Ovary (tissue), 7 donors: ENCODE measurements at regions not wholly inside any gene's neighbourhood (a gene's known extent, or its start where the extent isn't known, plus 50 kb on each side); places are given as distances from the start of the nearest gene placed in this dataset.

Experiments used
- DNase-seq, 5 donors: peaks; one replicate each; pipeline ENCODE4 v3.0.0-alpha.2; 2019 to 2020
- H3K27ac ChIP-seq, 2 donors: fragments of 200-600 bp; one replicate each; pipeline versions ENCODE4 v1.5.1 to v1.8.0; 2019 to 2022
- H3K27me3 ChIP-seq: fragments of 200-600 bp; one replicate; pipeline ENCODE4 v1.8.0; 2022
- H3K36me3 ChIP-seq: fragments of 200-600 bp; sonication (generic); one replicate; pipeline ENCODE4 v1.5.1; 2019
- H3K4me1 ChIP-seq: one replicate; pipeline ENCODE4 v1.8.1; 2013; ENCODE audit warnings: mild to moderate bottlenecking, moderate library complexity; ENCODE audit not compliant: insufficient read depth
- H3K4me3 ChIP-seq: fragments of 200-600 bp; sonication (generic); one replicate; pipeline ENCODE4 v1.5.1; 2017
- H3K9me3 ChIP-seq, 2 donors: fragments of 200-600 bp in 1 of 2; sonication (generic) in 1 of 2; one replicate each; pipeline versions ENCODE4 v1.5.1 to v1.8.1; 2013 to 2019; ENCODE audit warnings: mild to moderate bottlenecking in 1 of 2, moderate library complexity in 1 of 2
- CTCF ChIP-seq, 3 donors: fragments of 450-650 bp in 2 of 3; fragments of 200-600 bp in 1 of 3; IDR thresholded peaks; one replicate each; pipeline versions ENCODE4 v1.5.1 to v1.8.0; 2016 to 2022; ENCODE audit warnings: antibody characterized with exemption in 3 of 3, mild to moderate bottlenecking in 1 of 3
- EP300 ChIP-seq: sonication (generic); formaldehyde crosslinking; IDR thresholded peaks from one replicate; pipeline ENCODE4 v1.6.1; 2017; ENCODE audit warnings: antibody characterized with exemption
- POLR2A ChIP-seq: fragments of 450-650 bp; IDR thresholded peaks from one replicate; pipeline ENCODE4 v1.6.1; 2017; ENCODE audit warnings: antibody characterized with exemption, mild to moderate bottlenecking, moderate library complexity
- WGBS, 3 donors: extraction: QIAGEN DNeasy Blood & Tissue Kit in 1 of 3; methylation state at CpG; one replicate each; pipeline versions ENCODE4 v1.1.5 to v1.1.7; 2013 to 2017; 5-methylcytosine and 5-hydroxymethylcytosine counted together
- intact Hi-C, 4 donors: fragments of 100-400 bp; cut with DNase I; formaldehyde crosslinking; loops; one replicate each; pipeline versions ENCODE4 v1.11.0 to v1.15.1; 2022 to 2023
- donor health status: DM: no; HTN: no; CAD: no; lungs with moderate emphysema.
- donor health status: DM: no; HTN: no; CAD: no.
- donor health status: Bipolar disorder and iron deficiency.
- donor health status: DM: no; HTN: no; CAD: no.
- donor health status: DM: yes; HTN: yes; CAD: no.

DNA sequence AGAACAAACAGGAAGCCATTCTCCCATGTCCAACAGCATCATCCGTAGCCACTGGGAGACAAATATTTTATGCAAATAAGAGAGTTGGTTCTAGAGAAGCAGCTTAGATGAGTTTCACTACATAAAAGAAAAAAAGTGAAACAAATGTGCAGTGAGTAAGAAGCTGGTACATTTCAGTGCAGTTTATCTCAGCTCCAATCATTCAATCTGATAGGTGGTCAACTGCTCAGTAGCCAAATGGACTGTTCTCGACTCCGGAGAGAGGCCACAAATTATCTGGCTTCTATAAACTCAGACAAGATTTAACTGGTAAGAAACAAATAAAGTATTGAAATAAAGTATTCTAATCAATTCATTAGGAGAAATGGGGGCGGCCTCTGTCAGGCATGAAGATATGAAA, 68.3 kb downstream of the MAF start:
- no peak for DNase-seq
- H3K27ac ChIP-seq: no peak overlapping the region
- H3K9me3 ChIP-seq: no peaks in the 10 kb centered on the region
- intact Hi-C loops: no loop called here
- H3K36me3 ChIP-seq: no peaks in the 10 kb centered on the region
- H3K4me1 ChIP-seq: peaks cover 3% of the 10 kb centered on the region
- TF ChIP-seq POLR2A (no peak), EP300 (no peak), CTCF (IDR thresholded peaks at IDR 0.05) (no peak)
- WGBS, 3 donors: 92 to 95% (median 94%) methylated on average over 4 of the region's 4 CpGs
- no peaks in the 10 kb centered on the region for H3K27me3 ChIP-seq
- no peak overlapping the region for H3K4me3 ChIP-seq

GRCh38 chr16:79528338-79528737, 72.2 kb downstream of the MAF start:
- DNase-seq: peak in 2 of 5 donors; percentile 39 to 54
- no peak overlapping the region for H3K4me3 ChIP-seq
- H3K27ac ChIP-seq: peak overlapping the region in 1 of 2 donors; percentile 21
- H3K4me1 ChIP-seq: peaks cover 11% of the 10 kb centered on the region
- no peaks in the 10 kb centered on the region for H3K9me3 ChIP-seq
- no peaks in the 10 kb centered on the region for H3K36me3 ChIP-seq
- WGBS, 3 donors: 4 to 10% (median 9%) methylated on average over 2 of the region's 2 CpGs
- intact Hi-C loops: loop anchor here in 1 of 4 donors (10.0 kb wide), 1 partner anchor 56 kb away; no protein-coding TSS in a partner anchor
- H3K27me3 ChIP-seq: no peaks in the 10 kb centered on the region
- TF ChIP-seq POLR2A (no peak), CTCF (IDR thresholded peaks at IDR 0.05) (no peak), EP300 (no peak)

DNA sequence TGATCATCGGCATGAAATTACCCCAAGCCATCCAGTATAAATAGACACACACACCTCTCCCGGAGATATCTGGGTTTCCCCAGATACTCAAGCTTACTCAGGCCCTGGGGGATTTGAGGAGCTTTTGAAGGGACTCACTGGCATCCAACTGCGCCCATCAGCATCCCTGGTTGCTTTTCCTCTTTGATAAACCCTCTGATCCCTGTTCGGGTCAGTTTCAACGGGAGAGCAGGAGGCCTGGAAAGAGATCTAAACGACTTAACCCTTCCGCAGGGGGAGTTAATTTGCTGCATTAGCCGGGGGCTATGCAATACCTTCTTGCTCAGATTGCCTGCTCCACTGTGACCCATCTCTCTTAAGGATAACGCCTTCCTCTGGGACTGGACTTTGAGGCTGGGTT, 76.6 kb downstream of the MAF start:
- intact Hi-C loops: loop anchor here in 1 of 4 donors (10.0 kb wide), 1 partner anchor 61 kb away; no protein-coding TSS in a partner anchor
- Histone ChIP-seq H3K9me3 (no peaks in the 10 kb centered on the region), H3K4me1 (peaks cover 11% of the 10 kb centered on the region), H3K36me3 (no peaks in the 10 kb centered on the region), H3K27ac (no peak overlapping the region), H3K27me3 (no peaks in the 10 kb centered on the region), H3K4me3 (no peak overlapping the region)
- TF ChIP-seq EP300: no peak
- no peak for TF ChIP-seq POLR2A
- no peak for TF ChIP-seq CTCF (IDR thresholded peaks at IDR 0.05)
- no peak for DNase-seq
- WGBS, 3 donors: 73 to 85% (median 81%) methylated on average over 9 of the region's 9 CpGs

- Histone ChIP-seq H3K4me1 (peaks cover 6% of the 10 kb centered on the region), H3K9me3 (no peaks in the 10 kb centered on the region), H3K36me3 (no peaks in the 10 kb centered on the region), H3K27ac (no peak overlapping the region), H3K4me3 (no peak overlapping the region), H3K27me3 (no peaks in the 10 kb centered on the region)
- no peak for TF ChIP-seq POLR2A
- TF ChIP-seq EP300: no peak
- no peak for TF ChIP-seq CTCF (IDR thresholded peaks at IDR 0.05)
- no peak for DNase-seq
- intact Hi-C loops: no loop called here
- 71 to 74% (median 73%) methylated on average over 11 of the region's 11 CpGs for WGBS, 3 donors
Measured at GRCh38 chr16:79519448-79519847, 81.1 kb downstream of the MAF start.

DNA sequence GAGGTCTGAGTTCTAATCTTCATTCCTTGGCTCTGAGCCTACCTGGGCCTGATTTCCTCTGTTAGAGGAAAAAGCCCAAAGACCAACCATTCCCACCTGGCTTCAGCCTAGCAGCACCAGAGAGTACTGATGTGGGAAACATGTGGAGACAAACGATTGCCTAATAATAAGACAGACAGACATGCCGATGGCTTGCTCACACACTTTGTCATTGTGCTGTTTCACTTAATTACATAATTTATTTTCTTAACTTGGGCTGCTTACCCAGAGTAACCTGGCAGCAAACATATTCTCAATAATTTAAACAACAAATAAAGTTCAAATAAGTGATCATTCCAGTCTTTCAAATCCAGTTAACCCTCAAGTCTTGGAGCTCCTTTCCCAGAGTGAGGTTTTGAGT, 83.4 kb downstream of the MAF start:
- Histone ChIP-seq H3K4me3 (no peak overlapping the region), H3K27ac (no peak overlapping the region), H3K36me3 (no peaks in the 10 kb centered on the region), H3K27me3 (no peaks in the 10 kb centered on the region), H3K4me1 (no peaks in the 10 kb centered on the region), H3K9me3 (no peaks in the 10 kb centered on the region)
- TF ChIP-seq POLR2A: no peak
- no peak for TF ChIP-seq CTCF (IDR thresholded peaks at IDR 0.05)
- no peak for TF ChIP-seq EP300
- no peak for DNase-seq
- intact Hi-C loops: no loop called here
- WGBS, 3 donors: 68 to 72% (median 72%) methylated on average over 2 of the region's 2 CpGs
